DMS114 treated with DMSO at 0.1 percent for 48 hours (cell line): ENCODE measurements at regions not wholly inside any gene's neighbourhood (a gene's known extent, or its start where the extent isn't known, plus 50 kb on each side); places are given as distances from the start of the nearest gene placed in this dataset.
"Not testable (repeated sequence)": the region's sequence is repeated elsewhere in the genome, so short reads cannot be mapped to it uniquely, and the experiment has no call there.

Experiments used
- DNase-seq: peaks from one replicate; lab custom pipeline; 2025; ENCODE audit not compliant: unreplicated experiment; lab: John Stamatoyannopoulos, UW

DNA sequence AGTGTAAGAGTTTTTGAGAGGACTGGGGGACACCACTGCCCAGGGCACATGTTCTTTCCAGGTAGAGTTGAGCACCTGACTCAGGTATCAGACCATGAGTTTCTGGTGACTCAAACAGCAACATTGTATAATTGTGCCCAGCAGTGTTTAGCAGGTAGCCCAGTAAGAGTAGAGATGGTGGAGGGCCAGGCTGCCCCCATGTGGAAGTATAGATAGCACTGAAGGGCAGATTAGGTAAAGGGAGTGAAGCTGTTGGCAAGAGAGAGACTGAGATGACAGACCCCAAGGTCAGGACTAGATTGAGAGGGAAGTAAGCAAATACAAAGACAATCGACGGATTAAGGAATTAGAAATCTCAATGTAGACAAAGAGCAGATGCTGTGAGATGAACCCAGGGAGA lies 74.6 kb downstream of the TRIM42 start:
- DNase-seq = no peak

DNA sequence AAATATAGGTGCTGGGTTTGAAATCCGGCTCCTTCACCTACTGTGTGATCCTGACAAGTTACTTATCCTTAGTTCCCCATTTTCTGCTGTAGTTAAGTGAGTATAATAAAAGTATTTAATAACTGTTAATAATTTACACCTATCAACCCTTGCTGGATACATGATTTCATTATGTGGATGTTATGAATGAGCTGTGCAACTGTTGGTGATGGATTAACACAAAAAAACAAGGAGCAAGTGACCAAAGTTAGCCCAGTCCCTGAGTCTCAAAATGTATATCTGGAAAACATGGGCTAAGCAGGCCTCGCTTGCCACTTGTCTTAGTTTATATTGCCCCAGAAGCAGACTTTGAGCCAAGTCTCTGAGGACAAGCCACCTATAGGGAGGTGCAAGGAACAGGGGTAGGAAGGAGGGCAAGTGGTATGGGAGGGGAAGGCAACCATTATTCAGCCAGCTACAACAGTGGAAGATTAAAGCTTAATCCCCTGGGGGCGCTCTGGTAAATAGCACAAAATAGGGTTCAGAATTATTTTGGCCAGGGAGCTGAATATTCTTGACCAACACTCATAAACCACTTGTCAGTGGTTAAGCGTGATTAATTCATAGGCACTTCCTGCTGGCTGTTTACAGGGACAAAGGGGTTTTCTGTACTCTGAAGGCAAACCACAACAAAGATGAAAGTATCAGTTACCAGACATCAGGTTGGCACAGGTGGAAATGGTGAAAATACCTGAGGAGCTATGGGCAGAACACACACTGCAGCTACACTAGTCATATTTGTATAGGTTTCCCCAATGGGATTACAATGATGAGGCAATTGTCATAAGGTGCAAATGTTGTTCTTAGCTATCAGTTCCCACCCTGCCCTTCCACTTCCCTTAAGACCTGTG lies 76.2 kb downstream of the TRIM42 start:
- DNase-seq = no peak

DNA sequence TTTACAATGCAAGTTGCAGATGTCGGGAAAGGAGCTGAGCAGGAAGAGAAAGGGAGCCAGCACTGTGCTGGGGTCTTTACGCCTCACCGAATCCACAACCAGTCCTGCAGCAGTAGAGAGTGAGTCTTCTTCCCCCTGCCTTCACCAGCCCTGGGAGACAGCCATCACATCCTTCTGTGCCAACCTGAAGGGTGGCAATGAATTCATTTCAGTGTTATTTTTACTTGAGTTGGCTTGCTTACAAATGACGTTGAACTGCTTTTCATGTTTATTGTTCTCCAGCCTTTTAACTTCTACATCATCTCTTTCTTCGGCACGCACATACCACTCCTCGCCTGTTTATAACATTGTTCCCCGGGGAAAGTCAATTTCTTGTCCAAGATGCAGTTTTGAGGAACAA lies 77.1 kb downstream of the TRIM42 start:
- DNase-seq = no peak

DNA sequence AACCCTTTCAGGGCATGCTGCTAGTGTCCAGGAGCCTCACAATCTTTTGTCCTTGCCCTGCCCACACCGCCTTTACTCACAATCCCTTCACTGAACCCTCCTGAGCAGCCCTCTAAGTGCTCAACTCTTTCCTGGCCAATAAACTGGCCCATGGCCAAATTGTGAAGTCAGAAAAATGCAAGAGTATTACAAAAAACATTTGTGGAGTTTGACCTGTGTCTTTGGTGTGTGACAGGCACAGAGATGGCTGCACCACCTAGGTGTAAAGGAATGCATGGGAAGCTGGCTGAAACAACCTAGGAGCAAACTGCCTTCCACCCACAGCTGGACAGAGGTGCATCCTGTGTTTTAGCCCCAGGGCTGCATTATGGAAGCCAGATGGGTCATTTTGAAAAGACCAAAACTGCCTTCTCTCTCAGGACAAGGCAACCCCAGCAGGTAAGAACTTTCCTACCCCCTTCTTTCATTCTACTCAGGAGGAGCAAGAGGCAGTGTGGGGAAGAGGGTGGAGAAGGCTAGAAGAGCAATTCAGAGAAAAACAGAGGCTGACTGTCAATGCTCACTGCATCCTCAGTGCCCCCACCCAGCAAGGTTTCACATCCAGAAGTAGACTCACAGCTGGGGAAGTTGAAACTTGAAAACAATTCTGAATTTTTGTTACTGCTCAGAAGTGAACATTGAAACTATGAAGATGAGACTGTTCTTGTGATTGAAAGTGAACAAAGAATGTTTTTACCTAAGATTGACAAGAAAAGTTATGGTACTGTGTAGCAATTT lies 78.6 kb downstream of the TRIM42 start:
- DNase-seq = no peak

DNA sequence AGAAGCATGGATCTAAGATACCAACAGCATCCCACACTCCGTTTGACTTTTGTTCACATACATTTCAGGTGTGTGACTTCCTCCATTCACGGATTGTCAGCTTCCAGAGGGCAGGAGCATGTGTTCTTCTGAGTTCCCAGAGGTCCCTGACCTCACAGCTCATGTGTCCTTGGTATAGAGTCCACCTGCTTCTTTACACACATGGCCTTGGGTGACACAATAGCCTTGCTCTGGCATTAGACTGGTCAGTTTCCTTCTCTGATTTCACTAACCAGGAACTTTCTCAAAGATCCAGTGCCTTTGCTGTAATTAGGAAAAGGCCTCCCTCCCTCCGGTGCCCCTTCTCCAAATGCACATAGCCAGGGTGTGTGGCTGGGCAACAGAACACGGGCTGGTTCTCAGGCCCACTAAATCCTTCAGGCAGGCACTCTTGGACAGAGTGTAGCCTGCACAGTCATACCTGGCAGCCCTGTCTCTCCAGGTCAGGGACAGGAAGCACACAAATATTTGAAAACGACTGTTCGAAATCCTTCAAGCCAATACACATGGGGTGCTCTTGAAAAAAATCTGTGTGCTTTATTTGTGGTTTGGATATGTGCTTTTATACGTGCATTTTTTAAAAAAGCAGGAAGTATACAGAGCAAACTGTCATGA lies 81.1 kb downstream of the TRIM42 start:
- DNase-seq = no peak

DNA sequence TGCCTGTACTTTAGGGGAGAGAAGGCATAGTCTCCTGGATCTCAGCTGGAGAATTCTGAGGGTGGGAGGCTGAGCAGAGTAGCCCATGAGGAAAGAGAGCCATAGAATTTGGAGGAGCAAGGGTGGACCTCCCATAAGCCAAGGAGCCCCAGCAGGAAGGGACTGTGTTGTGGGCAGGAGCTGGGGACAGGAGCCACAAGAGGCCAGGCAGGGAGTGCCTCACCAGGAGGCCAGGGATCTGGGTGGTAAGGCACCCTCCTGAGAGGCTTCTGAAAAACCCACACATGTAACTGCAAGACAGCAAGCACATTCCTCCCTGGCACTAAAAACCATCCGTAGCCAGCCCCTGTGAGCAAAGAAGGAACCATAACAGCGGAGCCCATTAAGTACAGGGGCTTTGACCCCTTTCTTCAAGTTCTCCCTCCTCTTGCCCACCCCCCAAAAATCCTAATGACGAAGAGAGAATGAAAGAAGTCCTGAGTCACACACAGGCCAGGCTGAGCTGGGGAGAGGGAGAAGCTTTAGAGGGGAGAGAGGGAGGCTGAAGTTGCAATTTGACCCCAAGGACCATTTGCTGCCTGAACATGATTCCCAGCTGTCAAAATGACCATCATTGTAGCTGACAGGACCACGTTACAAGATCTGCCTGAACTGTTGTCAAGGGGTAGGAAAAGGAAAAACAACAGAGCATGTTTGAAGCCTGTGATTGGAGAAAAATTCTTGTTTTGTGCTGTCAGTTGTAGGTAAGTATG lies 82.6 kb downstream of the TRIM42 start:
- DNase-seq = no peak

DNA sequence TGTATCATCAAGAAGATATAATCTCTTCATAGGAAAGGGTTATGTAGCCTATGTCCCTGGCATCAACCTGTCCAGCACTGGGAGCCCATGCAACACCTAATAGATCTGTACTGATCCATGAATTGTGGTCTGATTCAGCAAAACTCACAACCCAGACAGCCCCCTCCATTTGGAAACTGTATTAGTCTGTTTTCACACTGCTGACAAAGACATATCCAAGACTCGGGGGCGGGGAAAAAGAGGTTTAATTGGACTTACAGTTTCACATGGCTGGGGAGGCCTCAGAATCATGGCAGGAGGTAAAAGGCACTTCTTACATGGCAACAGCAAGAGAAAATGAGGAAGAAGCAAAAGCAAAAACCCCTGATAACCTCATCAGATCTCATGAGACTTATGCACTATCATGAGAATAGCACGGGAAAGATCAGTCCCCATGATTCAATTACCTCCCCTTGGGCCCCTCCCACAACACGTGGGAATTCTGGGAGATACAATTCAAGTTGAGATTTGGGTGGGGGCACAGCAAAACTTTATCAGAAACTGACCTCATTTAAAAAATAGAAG lies 83.3 kb downstream of the TRIM42 start:
- no peak for DNase-seq

DNA sequence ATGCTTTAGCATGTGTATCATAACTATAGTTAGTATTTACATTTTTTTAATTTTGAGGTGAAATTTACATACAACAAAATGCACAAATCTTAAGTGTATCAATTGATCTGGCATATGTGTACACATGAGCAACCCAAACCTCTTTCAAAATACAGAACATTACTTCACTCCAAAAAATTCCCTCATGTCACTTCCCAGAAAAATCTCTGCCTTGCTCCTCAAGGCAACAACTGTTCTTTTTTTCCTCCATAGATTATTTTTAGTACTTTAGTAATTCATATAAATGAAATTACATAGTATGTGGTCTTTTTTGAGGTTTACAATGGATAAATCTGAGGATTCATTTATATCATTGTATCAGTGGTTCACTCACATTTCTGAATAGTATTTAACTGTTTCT lies 84.9 kb downstream of the TRIM42 start:
- no peak for DNase-seq

DNA sequence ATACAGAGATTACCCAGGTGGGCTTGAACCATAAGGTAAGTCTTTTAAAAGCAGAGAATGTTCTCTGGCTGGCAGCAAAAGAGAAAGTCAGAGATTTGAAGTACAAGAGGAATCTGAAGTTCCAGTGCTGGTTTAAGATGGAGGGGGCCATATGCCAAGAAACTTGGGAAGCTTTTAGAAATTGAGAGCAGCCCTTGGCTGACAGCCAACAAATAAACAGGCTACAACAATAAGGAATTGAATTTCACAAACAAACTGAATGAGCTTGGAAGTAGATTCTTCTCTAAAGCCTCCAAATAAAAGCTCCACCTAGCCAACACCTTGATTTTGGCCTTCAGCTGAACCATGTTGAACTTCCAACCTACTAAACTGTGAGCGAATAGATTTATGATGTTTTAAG lies 85.7 kb downstream of the TRIM42 start:
- no peak for DNase-seq

DNA sequence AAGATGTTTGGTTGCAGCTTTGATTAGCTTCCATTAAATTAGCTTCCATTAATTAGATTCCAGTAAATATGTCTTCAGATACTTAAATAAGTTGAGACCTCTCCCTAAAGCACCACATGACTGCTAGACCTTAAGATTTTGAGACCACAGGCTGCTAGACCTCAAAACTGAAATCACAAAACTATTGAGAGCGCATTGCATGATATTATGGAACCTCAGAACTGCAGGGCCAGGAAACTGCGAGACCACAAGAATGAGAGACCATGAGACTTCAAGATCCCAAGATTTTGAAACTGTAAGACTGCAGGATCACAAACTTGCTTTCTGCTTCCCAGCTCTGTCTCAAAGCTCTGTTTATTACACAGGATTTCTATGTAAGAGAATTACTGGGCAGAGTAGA lies 87.4 kb downstream of the TRIM42 start:
- DNase-seq = no peak

DNA sequence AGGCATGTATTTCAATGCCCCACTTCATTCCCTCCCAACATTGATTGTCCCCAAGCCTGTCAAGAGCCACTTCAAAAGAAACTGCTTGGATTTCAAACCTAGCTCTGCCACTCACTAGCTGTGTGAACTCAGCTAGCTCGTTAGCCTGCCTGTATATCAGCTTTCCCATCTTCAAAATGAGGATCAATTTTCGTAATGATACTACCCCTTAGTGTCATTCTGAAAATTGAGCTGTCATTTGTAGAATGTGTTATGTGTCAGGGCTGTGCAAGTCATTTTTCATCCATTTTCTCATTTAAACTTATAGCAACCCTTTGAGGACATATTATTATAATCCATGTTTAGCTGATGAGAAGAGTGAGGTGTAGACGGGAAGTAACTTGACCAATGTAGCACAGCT lies 88.6 kb downstream of the TRIM42 start:
- no peak for DNase-seq

DNA sequence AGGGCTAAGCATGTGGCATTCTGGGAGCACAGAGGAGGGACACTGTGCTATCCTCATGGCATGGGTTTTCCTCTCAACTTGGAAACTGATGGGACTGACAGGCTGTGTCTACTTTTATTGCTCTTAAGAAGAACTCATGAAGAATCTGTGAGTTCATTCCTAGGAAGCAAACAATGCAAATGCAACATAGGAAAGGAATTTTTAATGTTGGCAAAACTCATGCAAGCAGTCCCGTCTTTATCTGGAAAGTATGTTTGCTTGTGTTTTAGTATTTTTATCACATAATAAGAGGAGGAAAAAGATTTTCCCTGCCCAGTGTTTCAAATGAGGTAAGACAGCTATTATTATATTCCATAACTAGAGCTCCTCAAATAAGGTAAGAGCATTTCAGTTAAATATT lies 89.7 kb downstream of the TRIM42 start:
- DNase-seq = no peak

DNA sequence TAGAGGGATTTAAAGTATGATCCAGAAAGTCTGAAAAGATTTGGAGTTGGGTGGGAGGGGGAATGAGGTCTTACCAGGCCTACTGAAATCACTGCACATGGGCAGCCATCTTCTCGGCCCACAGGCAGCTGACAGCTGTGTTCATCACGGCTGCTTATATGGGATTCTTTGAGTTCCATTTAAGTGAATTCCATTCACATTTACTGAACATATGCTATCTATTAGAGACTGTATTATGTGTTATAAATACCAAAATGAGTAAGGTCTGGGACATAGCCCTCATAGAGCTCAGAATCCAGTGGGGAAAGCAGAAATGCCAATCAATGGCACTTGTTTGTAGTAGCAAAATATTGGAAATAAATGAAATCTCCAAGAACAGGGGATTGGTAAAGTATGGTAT lies 91.1 kb downstream of the TRIM42 start:
- no peak for DNase-seq

DNA sequence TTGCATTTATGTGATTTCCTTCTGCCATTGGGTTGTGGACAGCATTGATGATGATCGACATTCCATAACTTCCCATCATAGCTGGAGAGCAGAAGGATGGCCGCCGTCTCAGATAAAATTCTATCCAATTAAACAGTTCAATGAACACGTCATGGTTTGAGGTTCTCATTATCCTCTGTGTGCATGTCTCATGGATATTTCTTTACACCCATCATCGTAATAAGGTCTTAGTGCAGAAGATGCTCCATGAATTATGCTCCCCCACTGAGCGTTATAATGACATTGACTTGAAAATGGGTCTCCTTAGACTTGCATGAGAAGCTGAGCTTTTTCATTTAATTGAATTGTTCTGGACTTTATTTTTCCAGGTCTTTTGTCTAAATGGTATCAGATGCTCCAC lies 92.1 kb downstream of the TRIM42 start:
- DNase-seq = no peak

DNA sequence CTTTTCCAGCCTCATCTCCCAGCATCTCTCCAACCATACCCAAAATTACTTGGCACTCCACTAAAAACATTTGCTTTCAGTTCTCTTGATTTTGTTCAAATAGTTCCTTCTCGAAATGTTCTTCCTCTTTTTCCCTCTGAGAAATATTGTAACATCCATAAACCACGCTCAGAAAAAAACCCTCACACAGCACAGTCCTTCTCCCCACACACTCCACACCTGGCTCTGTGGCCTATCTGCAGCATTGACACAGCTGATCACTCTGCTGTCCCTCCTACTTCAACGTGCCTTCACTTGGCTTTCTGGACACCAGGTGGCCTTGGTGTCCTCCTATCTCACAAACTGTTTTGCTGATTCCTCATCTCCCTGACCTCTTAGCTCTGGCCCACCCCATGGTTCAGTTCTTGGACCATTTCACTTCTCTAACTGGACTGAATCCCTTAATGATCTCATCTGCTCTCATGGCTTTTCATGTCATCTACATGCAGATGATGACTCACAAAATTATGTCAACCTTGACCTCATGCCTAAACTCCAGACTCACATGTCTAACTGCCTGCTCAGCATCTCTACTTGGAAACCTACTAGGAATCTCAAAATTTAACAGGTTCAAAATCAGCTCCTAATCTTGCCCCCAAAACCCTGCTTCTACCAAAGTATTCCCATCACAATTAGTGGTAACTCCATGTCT lies 93.3 kb downstream of the TRIM42 start:
- DNase-seq = no peak

DNA sequence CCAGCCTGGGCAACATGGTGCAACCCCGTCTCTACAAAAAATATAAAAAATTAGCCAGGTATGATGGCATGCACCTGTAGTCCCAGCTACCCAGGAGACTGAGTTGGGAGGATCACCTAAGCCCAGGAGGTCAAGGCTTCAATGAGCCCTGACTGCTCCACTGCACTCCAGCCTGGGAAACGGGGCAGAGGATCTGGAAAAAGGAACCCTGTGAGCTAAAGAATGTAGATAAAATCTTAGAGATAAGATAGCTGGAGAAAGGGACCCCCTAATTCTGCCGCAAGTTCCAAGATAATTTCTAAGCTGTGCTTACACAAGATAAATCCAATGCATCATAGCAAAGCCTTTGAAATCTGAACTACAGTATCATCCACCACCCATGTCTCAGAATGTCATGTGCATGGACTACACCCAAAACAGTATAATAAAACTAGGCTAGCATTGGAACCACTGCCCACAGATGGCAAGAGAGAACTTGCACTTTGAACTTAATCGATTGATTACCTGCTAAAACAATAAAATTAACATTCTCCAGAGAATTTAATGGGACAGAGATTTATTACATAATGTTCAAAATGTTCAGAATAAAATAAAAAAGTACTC lies 99.9 kb downstream of the TRIM42 start:
- DNase-seq = no peak

DNA sequence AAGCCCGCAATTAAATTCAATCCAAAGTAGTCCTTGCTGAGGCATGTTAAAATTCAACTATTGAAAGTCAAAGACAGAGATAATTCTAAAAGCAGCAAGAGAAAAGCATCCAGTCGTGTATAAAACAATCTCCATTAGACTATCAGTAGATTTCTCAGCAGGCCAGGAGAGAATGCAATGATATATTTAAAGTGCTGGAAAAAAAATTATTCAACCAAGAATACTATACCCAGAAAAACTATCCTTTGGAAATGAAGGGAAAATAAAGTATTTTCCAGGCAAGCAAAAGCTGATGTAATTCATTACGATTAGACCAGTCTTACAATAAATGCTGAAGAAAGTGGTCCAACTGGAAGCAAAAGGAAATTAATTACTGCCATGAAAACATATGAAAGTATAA lies 113.5 kb downstream of the TRIM42 start:
- no peak for DNase-seq

DNA sequence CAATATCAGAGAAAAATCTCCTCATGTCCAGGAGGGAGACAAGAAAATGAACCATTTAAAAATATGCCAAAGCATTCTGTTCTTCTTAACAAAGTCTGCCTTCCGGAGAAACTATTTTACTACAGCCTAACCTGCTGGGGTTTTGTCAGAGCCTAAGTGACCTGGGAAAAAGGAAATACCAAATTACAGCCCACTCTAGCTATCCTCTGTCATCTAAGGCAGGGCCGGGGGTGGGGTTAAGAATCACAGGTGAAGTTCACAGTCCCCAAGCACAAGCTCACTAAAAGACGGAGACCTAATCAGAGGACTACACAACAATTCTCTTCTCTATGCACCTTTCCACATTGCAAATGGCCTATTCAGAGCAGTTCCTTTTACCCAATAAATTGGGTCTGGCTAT lies 116.6 kb downstream of the TRIM42 start:
- no peak for DNase-seq

DNA sequence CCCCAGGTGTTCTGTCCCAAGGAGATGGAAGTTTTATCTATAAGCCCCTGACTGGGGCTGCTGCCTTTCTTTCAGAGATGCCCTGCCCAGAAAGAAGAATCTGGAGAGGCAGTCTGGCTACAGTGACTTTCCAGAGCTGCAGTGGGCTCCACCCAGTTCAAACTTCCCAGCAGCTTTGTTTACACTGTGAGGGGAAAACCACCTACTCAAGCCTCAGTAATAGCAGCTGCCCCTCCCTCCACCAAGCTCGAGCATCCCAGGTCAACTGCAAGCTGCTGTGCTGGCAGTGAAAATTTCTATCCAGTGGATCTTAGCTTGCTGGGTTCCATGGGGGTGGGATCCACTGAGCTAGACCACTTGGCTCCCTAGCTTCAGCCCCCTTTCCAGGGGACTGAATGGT lies 125.0 kb downstream of the TRIM42 start:
- DNase-seq = not testable (repeated sequence)

DNA sequence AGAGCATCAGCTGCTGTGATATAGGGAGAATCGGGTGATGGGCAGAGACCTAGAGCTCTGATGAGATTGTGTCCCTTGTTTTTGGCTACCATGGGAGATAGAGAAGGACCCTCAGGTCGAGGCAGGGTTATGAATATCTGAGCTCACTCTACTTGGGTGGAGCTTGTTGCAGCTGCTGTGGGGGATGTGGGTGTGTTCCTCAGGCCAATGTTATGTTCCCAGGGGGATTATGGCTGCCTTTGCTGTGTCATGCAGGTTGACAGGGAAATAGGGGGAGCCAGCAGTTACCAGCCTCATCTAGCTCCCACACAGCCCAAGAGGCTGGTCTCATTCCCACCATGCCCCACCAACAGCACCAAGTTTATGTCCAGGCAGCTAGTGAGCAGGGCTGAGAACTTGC lies 131.5 kb downstream of the TRIM42 start:
- DNase-seq = no peak
